WERI-Rb-1 (cell line): ENCODE measurements at regions not wholly inside any gene's neighbourhood (a gene's known extent, or its start where the extent isn't known, plus 50 kb on each side); places are given as distances from the start of the nearest gene placed in this dataset.

Experiments
- DNase-seq: peaks from one replicate; pipeline ENCODE4 v3.0.0-alpha.2; 2020
- H3K27ac ChIP-seq: fragments of 250-450 bp; sonication (Bioruptor Pico); 2 replicates; pipeline ENCODE4 v1.5.1; 2020; ENCODE audit warnings: mild to moderate bottlenecking, moderate library complexity
- H3K27me3 ChIP-seq: fragments of 250-450 bp; sonication (Bioruptor Pico); 2 replicates; pipeline ENCODE4 v1.5.1; 2021; ENCODE audit warnings: mild to moderate bottlenecking, low read depth, moderate library complexity; ENCODE audit not compliant: insufficient read depth, severe bottlenecking
- H3K36me3 ChIP-seq: fragments of 250-450 bp; sonication (Bioruptor Pico); 2 replicates; pipeline ENCODE4 v1.5.1; 2020; ENCODE audit warnings: mild to moderate bottlenecking, moderate library complexity
- H3K4me3 ChIP-seq: 2 replicates; pipeline ENCODE4 v1.5.1; 2011; ENCODE audit warnings: low read depth, mild to moderate bottlenecking, control low read depth, low read length
- H3K9me3 ChIP-seq: fragments of 250-450 bp; sonication (Bioruptor Pico); 2 replicates; pipeline ENCODE4 v1.5.1; 2021; ENCODE audit warnings: mild to moderate bottlenecking, moderate library complexity; ENCODE audit not compliant: severe bottlenecking
- CTCF ChIP-seq: IDR thresholded peaks from 2 replicates; pipeline ENCODE4 v1.5.1; 2011; ENCODE audit warnings: low read depth, mild to moderate bottlenecking, control low read depth, inconsistent platforms, low read length

- Histone ChIP-seq H3K4me3 (no peak overlapping the region), H3K27ac (no peak overlapping the region), H3K36me3 (no peaks in the 10 kb centered on the region), H3K27me3 (no peaks in the 10 kb centered on the region), H3K9me3 (no peaks in the 10 kb centered on the region)
- TF ChIP-seq CTCF = no peak
- DNase-seq = no peak
These were observed 240.0 kb upstream of the GULP1 start for GRCh38 chr2:188051706-188052105.

GRCh38 chr2:188065386-188065785 lies 226.3 kb upstream of the GULP1 start:
- H3K9me3 ChIP-seq = no peaks in the 10 kb centered on the region
- 0 out of 2 replicates have a peak, but pooled peaks have one; percentile 6 for TF ChIP-seq CTCF
- H3K4me3 ChIP-seq = no peak overlapping the region

GRCh38 chr2:188068093-188068492 lies 223.6 kb upstream of the GULP1 start:
- no peaks in the 10 kb centered on the region for H3K36me3 ChIP-seq
- TF ChIP-seq CTCF = no peak
- H3K4me3 ChIP-seq = no peak overlapping the region
- no peak overlapping the region for H3K27ac ChIP-seq
- no peak for DNase-seq
- H3K27me3 ChIP-seq = no peaks in the 10 kb centered on the region
- no peaks in the 10 kb centered on the region for H3K9me3 ChIP-seq

More at GRCh38 chr2:188065386-188065785, 226.3 kb upstream of the GULP1 start:
- DNase-seq = no peak
- Histone ChIP-seq H3K27ac (no peak overlapping the region), H3K36me3 (no peaks in the 10 kb centered on the region), H3K27me3 (no peaks in the 10 kb centered on the region)

GRCh38 chr2:188076149-188077056 lies 215.3 kb upstream of the GULP1 start:
- H3K9me3 ChIP-seq = no peaks in the 10 kb centered on the region
- TF ChIP-seq CTCF = no peak
- no peak overlapping the region for H3K27ac ChIP-seq
- no peak for DNase-seq
- H3K4me3 ChIP-seq = no peak overlapping the region
- H3K36me3 ChIP-seq = no peaks in the 10 kb centered on the region
- H3K27me3 ChIP-seq = no peaks in the 10 kb centered on the region

GRCh38 chr2:188077757-188078156 lies 213.9 kb upstream of the GULP1 start:
- H3K4me3 ChIP-seq = no peak overlapping the region

More at GRCh38 chr2:188077757-188078156, 213.9 kb upstream of the GULP1 start:
- no peaks in the 10 kb centered on the region for H3K9me3 ChIP-seq
- TF ChIP-seq CTCF = no peak
- no peaks in the 10 kb centered on the region for H3K36me3 ChIP-seq
- no peak overlapping the region for H3K27ac ChIP-seq
- DNase-seq = no peak
- no peaks in the 10 kb centered on the region for H3K27me3 ChIP-seq
